OCI-LY1 (cell line): ENCODE measurements at regions not wholly inside any gene's neighbourhood (a gene's known extent, or its start where the extent isn't known, plus 50 kb on each side); places are given as distances from the start of the nearest gene placed in this dataset.

ENCODE experiments used
- EZH2 ChIP-seq: fragments of 200-600 bp; sonication (generic), shearing (Covaris generic); IDR thresholded peaks from 2 replicates; pipeline ENCODE4 v1.8.0; 2017; ENCODE audit warnings: borderline replicate concordance, mixed run types, mild to moderate bottlenecking, antibody characterized with exemption, low read length, moderate library complexity, mixed read lengths
- TF ChIP-seq, protein P1 (sequence below): fragments of 200-600 bp; sonication (generic), shearing (Covaris generic); IDR thresholded peaks from 2 replicates; pipeline ENCODE4 v1.5.1; 2017; ENCODE audit warnings: mild to moderate bottlenecking, antibody characterized with exemption, low read length, moderate library complexity, mixed read lengths

DNA sequence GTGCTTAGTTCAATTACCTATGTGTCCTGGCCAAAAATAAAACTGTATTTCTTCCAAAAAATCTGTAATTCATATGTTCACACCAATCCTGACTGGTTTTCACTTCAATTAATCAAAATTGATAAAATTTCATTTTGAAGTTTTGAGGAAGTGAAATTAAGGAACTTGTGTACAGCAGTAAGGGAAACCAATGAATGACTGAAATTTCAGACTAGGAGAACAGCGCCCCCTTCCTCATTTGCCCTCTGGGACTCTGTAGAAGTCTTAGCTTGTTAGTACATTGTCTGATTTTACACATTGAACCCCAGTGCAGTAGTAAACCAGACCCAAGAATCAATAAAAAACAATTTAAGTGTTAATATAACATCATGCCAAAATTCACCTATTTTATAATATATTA is 495.3 kb upstream of the AGTR1 start:
- TF ChIP-seq EZH2, result no peak
- TF ChIP-seq, protein P1, sequence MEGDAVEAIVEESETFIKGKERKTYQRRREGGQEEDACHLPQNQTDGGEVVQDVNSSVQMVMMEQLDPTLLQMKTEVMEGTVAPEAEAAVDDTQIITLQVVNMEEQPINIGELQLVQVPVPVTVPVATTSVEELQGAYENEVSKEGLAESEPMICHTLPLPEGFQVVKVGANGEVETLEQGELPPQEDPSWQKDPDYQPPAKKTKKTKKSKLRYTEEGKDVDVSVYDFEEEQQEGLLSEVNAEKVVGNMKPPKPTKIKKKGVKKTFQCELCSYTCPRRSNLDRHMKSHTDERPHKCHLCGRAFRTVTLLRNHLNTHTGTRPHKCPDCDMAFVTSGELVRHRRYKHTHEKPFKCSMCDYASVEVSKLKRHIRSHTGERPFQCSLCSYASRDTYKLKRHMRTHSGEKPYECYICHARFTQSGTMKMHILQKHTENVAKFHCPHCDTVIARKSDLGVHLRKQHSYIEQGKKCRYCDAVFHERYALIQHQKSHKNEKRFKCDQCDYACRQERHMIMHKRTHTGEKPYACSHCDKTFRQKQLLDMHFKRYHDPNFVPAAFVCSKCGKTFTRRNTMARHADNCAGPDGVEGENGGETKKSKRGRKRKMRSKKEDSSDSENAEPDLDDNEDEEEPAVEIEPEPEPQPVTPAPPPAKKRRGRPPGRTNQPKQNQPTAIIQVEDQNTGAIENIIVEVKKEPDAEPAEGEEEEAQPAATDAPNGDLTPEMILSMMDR, result peak; percentile 68
